Neural cell (in vitro differentiated cells): ENCODE measurements at regions not wholly inside any gene's neighbourhood (a gene's known extent, or its start where the extent isn't known, plus 50 kb on each side); places are given as distances from the start of the nearest gene placed in this dataset.

ENCODE experiments used
- H2AFZ ChIP-seq: fragments of 200-600, 300-800 bp; sonication (generic), shearing (Covaris generic); 2 replicates; pipeline ENCODE4 v1.6.0; 2014; ENCODE audit warnings: low read depth, mild to moderate bottlenecking, antibody characterized with exemption, low read length, moderate library complexity
- H3F3A ChIP-seq: fragments of 200-600 bp; shearing (Covaris generic); 2 replicates; pipeline ENCODE4 v1.6.1; 2016; ENCODE audit warnings: mild to moderate bottlenecking, moderate library complexity, mixed read lengths, antibody characterized with exemption, low read length; ENCODE audit not compliant: insufficient read depth, poor library complexity, severe bottlenecking
- H3K27ac ChIP-seq: fragments of 200-600, 300-800 bp; sonication (generic), shearing (Covaris generic); 2 replicates; pipeline ENCODE4 v1.5.1; 2014; ENCODE audit warnings: mild to moderate bottlenecking, low read length, moderate library complexity
- H3K27me3 ChIP-seq: fragments of 300-800, 200-600 bp; sonication (generic), shearing (Covaris generic); 2 replicates; pipeline ENCODE4 v1.6.0; 2014; ENCODE audit warnings: mild to moderate bottlenecking, low read depth, low read length, moderate library complexity; ENCODE audit not compliant: insufficient read depth
- H3K36me3 ChIP-seq: fragments of 300-800, 200-600 bp; sonication (generic), shearing (Covaris generic); 2 replicates; pipeline ENCODE4 v1.5.1; 2014; ENCODE audit warnings: mild to moderate bottlenecking, antibody characterized with exemption, low read length, moderate library complexity; ENCODE audit not compliant: insufficient read depth
- H3K4me2 ChIP-seq: fragments of 300-800, 200-600 bp; sonication (generic), shearing (Covaris generic); 2 replicates; pipeline ENCODE4 v1.6.0; 2014; ENCODE audit warnings: mild to moderate bottlenecking, low read length
- H3K4me3 ChIP-seq: fragments of 300-800, 200-600 bp; sonication (generic), shearing (Covaris generic); 2 replicates; pipeline ENCODE4 v1.5.1; 2014; ENCODE audit warnings: mild to moderate bottlenecking, low read length, moderate library complexity
- H3K79me2 ChIP-seq: fragments of 200-600 bp; shearing (Covaris generic); replicated peaks from 2 replicates; pipeline ENCODE4 v1.6.0; 2014; ENCODE audit warnings: mild to moderate bottlenecking, low read length, moderate library complexity; ENCODE audit not compliant: insufficient read depth
- H3K9ac ChIP-seq: fragments of 300-800, 200-600 bp; sonication (generic), shearing (Covaris generic); 2 replicates; pipeline ENCODE4 v1.6.1; 2016; ENCODE audit warnings: mild to moderate bottlenecking, low read length, mixed read lengths
- H3K9me2 ChIP-seq: fragments of 200-600 bp; shearing (Covaris generic); 2 replicates; pipeline ENCODE4 v1.6.1; 2016; ENCODE audit warnings: mild to moderate bottlenecking, low read length, mixed read lengths; ENCODE audit not compliant: insufficient read depth
- H3K9me3 ChIP-seq: fragments of 200-600, 300-800 bp; sonication (generic), shearing (Covaris generic); 2 replicates; pipeline ENCODE4 v1.6.1; 2016; ENCODE audit warnings: mild to moderate bottlenecking, mixed run types, low read length, moderate library complexity, mixed read lengths
- H4K20me1 ChIP-seq: fragments of 200-600 bp; shearing (Covaris generic); 2 replicates; pipeline ENCODE4 v1.6.1; 2016; ENCODE audit warnings: mild to moderate bottlenecking, mixed run types; ENCODE audit not compliant: insufficient read depth
- CTCF ChIP-seq: fragments of 450-650 bp; IDR thresholded peaks from 2 replicates; pipeline ENCODE4 v1.5.1; 2014; ENCODE audit warnings: antibody characterized with exemption, mild to moderate bottlenecking, moderate library complexity; ENCODE audit not compliant: poor library complexity, severe bottlenecking
- EP300 ChIP-seq: fragments of 450-650 bp; conservative IDR thresholded peaks from 2 replicates; pipeline ENCODE4 v1.6.1; 2014; ENCODE audit warnings: antibody characterized with exemption, mild to moderate bottlenecking, moderate library complexity; ENCODE audit not compliant: poor library complexity, severe bottlenecking
- EZH2 ChIP-seq: fragments of 200-600, 300-800 bp; shearing (Covaris generic), sonication (generic); IDR thresholded peaks from 2 replicates; pipeline ENCODE4 v1.6.1; 2014; ENCODE audit warnings: antibody characterized with exemption, low read length, borderline replicate concordance, mild to moderate bottlenecking; ENCODE audit not compliant: insufficient read depth, poor library complexity, severe bottlenecking
- MXI1 ChIP-seq: fragments of 450-650 bp; conservative IDR thresholded peaks from 2 replicates; pipeline ENCODE4 v1.6.1; 2014; ENCODE audit warnings: antibody characterized with exemption, mild to moderate bottlenecking; ENCODE audit not compliant: poor library complexity, severe bottlenecking
- POLR2AphosphoS5 ChIP-seq: IDR thresholded peaks from 2 replicates; pipeline ENCODE4 v1.6.1; 2012
- RAD21 ChIP-seq: fragments of 450-650 bp; conservative IDR thresholded peaks from 2 replicates; pipeline ENCODE4 v1.6.1; 2014; ENCODE audit warnings: antibody characterized with exemption, mild to moderate bottlenecking, moderate library complexity
- REST ChIP-seq: IDR thresholded peaks from 2 replicates; pipeline ENCODE4 v1.6.1; 2012; ENCODE audit warnings: borderline replicate concordance
- SMC3 ChIP-seq: fragments of 450-650 bp; conservative IDR thresholded peaks from 2 replicates; pipeline ENCODE4 v1.6.1; 2014; ENCODE audit warnings: antibody characterized with exemption, mild to moderate bottlenecking, moderate library complexity; ENCODE audit not compliant: poor library complexity
- TAF1 ChIP-seq: IDR thresholded peaks from 2 replicates; pipeline ENCODE4 v1.6.1; 2012; ENCODE audit warnings: low read depth

GRCh38 chr4:56213543-56213942 is 173.7 kb downstream of the AASDH start:
- no peaks in the 10 kb centered on the region for H3K27me3 ChIP-seq
- H3F3A ChIP-seq, result peaks cover 3% of the 10 kb centered on the region

GRCh38 chr4:56212774-56213173 is 174.5 kb downstream of the AASDH start:
- Histone ChIP-seq H3K27me3 (no peaks in the 10 kb centered on the region), H3K9me2 (no peaks in the 10 kb centered on the region), H3K9me3 (no peaks in the 10 kb centered on the region), H3K27ac (no peak overlapping the region), H4K20me1 (no peaks in the 10 kb centered on the region), H3K36me3 (no peaks in the 10 kb centered on the region), H3K4me3 (no peak overlapping the region), H3K9ac (no peak overlapping the region), H2AFZ (no peak overlapping the region), H3F3A (peaks cover 3% of the 10 kb centered on the region), H3K4me2 (no peak overlapping the region), H3K79me2 (no peaks in the 10 kb centered on the region)
- TF ChIP-seq RAD21 (no peak), MXI1 (no peak), POLR2AphosphoS5 (no peak), REST (no peak), EP300 (no peak), TAF1 (no peak), SMC3 (no peak), EZH2 (no peak)

More at GRCh38 chr4:56213543-56213942, 173.7 kb downstream of the AASDH start:
- H3K36me3 ChIP-seq, result no peaks in the 10 kb centered on the region
- H3K4me2 ChIP-seq, result no peak overlapping the region
- H3K9me3 ChIP-seq, result no peaks in the 10 kb centered on the region
- H3K27ac ChIP-seq, result no peak overlapping the region
- TF ChIP-seq TAF1 (no peak), SMC3 (no peak), CTCF (no peak), POLR2AphosphoS5 (no peak), EP300 (no peak), EZH2 (no peak), RAD21 (no peak), REST (no peak), MXI1 (no peak)
- H3K4me3 ChIP-seq, result no peak overlapping the region
- H2AFZ ChIP-seq, result no peak overlapping the region
- no peak overlapping the region for H3K9ac ChIP-seq
- H3K79me2 ChIP-seq, result no peaks in the 10 kb centered on the region
- H4K20me1 ChIP-seq, result no peaks in the 10 kb centered on the region
- no peaks in the 10 kb centered on the region for H3K9me2 ChIP-seq
